Non-pigmented ciliary epithelial cell (primary cell): ENCODE measurements at regions not wholly inside any gene's neighbourhood (a gene's known extent, or its start where the extent isn't known, plus 50 kb on each side); places are given as distances from the start of the nearest gene placed in this dataset.
A peak's percentile ranks its signal among the peaks of the same experiment; 100 is the strongest.
"Not testable (repeated sequence)": the region's sequence is repeated elsewhere in the genome, so short reads cannot be mapped to it uniquely, and the experiment has no call there.

Source experiments
- DNase-seq: peaks from one replicate; pipeline ENCODE4 v3.0.0-alpha.2; 2010; ENCODE audit warnings: low read depth

- DNase-seq = not testable (repeated sequence)
Observed at GRCh38 chr2:225743996-225744395, 344.5 kb downstream of the NYAP2 start.

- DNase-seq = no peak
Observed at GRCh38 chr2:225742487-225742886, 343.0 kb downstream of the NYAP2 start.

GRCh38 chr2:225740086-225740485, 340.6 kb downstream of the NYAP2 start:
- DNase-seq = no peak

DNA sequence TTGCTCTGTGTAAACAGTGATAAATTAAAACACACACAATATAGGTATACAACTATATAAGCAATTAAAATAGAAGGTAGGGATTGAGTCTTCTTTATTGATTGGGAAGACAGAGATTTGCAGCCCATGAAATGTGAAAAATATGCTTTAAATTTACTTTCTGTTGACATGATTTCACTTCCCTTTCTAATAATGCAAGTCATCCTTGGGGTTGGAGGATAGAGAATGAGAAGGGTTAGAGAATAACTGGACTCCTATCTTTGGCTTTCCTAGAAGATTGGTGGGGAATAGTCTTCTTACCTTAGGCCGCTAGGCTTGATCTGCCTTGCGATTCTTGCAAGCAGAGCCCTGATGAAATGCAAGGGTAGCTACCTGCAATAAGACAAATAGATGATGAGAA, 339.8 kb downstream of the NYAP2 start:
- no peak for DNase-seq

- DNase-seq = no peak
Observed at GRCh38 chr2:225738735-225739134, 339.2 kb downstream of the NYAP2 start.

DNA sequence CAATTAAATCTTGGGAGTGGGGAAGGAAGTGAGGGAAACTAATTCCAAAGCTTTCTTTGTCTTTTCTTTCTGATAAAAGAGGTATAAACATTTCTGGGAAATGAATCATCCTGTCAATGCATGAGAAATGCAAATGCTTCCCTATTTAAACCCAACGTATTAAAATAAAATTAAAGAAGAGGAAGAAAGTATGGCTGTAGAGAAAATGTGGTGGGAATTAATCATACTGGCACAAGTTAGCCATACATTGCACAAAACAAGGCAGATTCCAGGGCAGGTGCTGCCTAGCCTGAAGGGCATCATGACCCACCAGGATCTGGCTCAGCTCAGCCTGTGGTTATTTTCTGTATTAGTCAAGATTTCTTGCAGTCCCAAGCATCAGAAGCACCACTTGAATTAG, 338.0 kb downstream of the NYAP2 start:
- DNase-seq = no peak

DNA sequence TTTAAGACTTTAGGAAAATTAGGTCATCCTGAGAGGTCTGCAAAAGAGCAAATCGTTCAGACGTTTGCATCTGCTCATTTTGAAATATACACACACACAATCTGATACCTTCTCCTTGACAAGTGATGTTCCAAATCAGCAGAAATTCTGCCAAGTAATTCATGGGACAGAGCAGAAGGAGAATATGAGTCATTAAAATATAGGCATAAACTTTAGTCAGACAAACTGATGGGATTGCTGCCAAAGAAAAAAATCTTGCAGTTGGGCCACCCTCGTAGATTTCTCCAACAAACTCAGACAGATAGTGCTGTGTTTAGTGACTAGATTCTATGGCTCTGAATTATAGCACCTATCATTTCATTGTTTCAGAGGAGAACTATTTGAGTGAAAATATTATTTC, 336.3 kb downstream of the NYAP2 start:
- DNase-seq = peak; percentile 65

DNA sequence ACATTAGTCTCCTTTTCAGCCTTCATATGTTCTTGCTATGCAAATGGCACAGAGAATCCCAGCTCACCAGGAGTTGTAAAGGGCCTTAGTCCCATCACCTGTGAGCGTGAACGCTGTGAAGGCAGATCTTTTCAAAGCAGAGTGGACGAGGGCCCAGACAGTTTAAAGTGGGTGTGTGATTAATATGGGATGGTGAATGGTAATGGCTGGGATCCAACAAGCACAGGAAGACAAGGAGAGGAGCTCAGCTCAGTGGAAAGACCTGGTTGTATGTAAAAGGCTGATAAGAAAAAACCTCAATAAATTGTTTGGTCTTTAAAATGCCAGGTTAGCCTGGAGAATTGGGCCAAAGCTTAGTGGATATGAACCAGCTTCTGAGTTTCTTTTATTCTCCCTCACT, 326.2 kb downstream of the NYAP2 start:
- no peak for DNase-seq
